K562 (cell line): ENCODE measurements at regions not wholly inside any gene's neighbourhood (a gene's known extent, or its start where the extent isn't known, plus 50 kb on each side); places are given as distances from the start of the nearest gene placed in this dataset.

Experiments used
- ATAC-seq: fragments of 200-7000 bp; cut with Tn5 transposase; 3 replicates; pipeline ENCODE4 v1.9.1; 2020; ENCODE audit warnings: moderate library complexity
- BruUV-seq: library from RNA; stranded (reverse); fragments of 400-500 nt; replicated peaks from 2 replicates; lab custom pipeline; 2021; lab: Mats Ljungman, UMichigan
- CTCF ChIA-PET: fragments of 300-600 bp; formaldehyde crosslinking; extraction: SDS; loops from one replicate; lab custom pipeline; 2021; ENCODE audit warnings: low intra/inter-chr PET ratio; lab: Yijun Ruan, JAX
- POLR2A ChIA-PET: fragments of 300-600, 350-650 bp; sonication (Branson Sonifier 250); formaldehyde crosslinking; extraction: SDS; loops from one replicate; lab custom pipeline; 2021; ENCODE audit warnings: antibody characterized with exemption, inconsistent platforms; lab: Yijun Ruan, JAX
- DNase-seq, 4 experiments: peaks; one replicate each; pipeline versions ENCODE4 v3.0.0 to v3.0.0-alpha.2; 2011 to 2018; ENCODE audit warnings: low spot score in 3 of 4, mixed read lengths in 3 of 4; ENCODE audit errors: extremely low read depth in 1 of 4
- FAIRE-seq: peaks from 2 replicates; lab custom pipeline; 2011; peaks lifted over from hg19 to GRCh38; lab: Jason Lieb, UNC
- H2AFZ ChIP-seq: 2 replicates; pipeline ENCODE4 v1.6.0; 2011; ENCODE audit warnings: low read depth, low read length, control low read depth, inconsistent platforms
- H3K27ac ChIP-seq: fragments of 200-600 bp; 3 replicates; pipeline ENCODE4 v1.8.0; 2011; ENCODE audit warnings: low read depth, mild to moderate bottlenecking, control low read depth, inconsistent platforms, low read length, moderate library complexity, mixed read lengths; ENCODE audit errors: extremely low read depth
- H3K27me3 ChIP-seq, 2 experiments: fragments of 300-600 bp in 1 of 2; 2 replicates in 1 of 2; 3 replicates in 1 of 2; pipeline versions ENCODE4 v1.6.0 to v1.8.0; 2011; ENCODE audit warnings: inconsistent platforms in 2 of 2, low read length in 2 of 2, mild to moderate bottlenecking in 1 of 2, mixed read lengths in 1 of 2, moderate library complexity in 1 of 2; ENCODE audit not compliant: control insufficient read depth in 2 of 2, insufficient read depth in 2 of 2
- H3K36me3 ChIP-seq: fragments of 300-600 bp; 3 replicates; pipeline ENCODE4 v1.8.0; 2011; ENCODE audit warnings: mild to moderate bottlenecking, low read length, inconsistent platforms; ENCODE audit not compliant: control insufficient read depth, insufficient read depth
- H3K4me1 ChIP-seq, 2 experiments: fragments of 200-600 bp in 1 of 2; replicated peaks in 1 of 2; 2 replicates in 1 of 2; 3 replicates in 1 of 2; pipeline versions ENCODE4 v1.5.1 to v1.8.0; 2011; ENCODE audit warnings: inconsistent platforms in 2 of 2, low read length in 2 of 2, mild to moderate bottlenecking in 1 of 2, mixed read lengths in 1 of 2, moderate library complexity in 1 of 2; ENCODE audit not compliant: control insufficient read depth in 2 of 2, insufficient read depth in 2 of 2
- H3K4me2 ChIP-seq: 2 replicates; pipeline ENCODE4 v1.6.1; 2011; ENCODE audit warnings: low read length, control low read depth, inconsistent platforms, mixed read lengths; ENCODE audit not compliant: insufficient read depth
- H3K4me3 ChIP-seq: fragments of 200-600 bp; sonication (generic), shearing (Covaris generic); 2 replicates; pipeline ENCODE4 v1.5.1; 2016; ENCODE audit warnings: control low read depth, inconsistent platforms
- H3K79me2 ChIP-seq: fragments of 200-600 bp; 3 replicates; pipeline ENCODE4 v1.8.0; 2011; ENCODE audit warnings: low read length, inconsistent platforms; ENCODE audit not compliant: control insufficient read depth, insufficient read depth
- H3K9ac ChIP-seq, 2 experiments: 2 replicates each; pipeline versions ENCODE4 v1.6.0 to v1.6.1; 2011; ENCODE audit warnings: low read depth in 2 of 2, low read length in 2 of 2, control low read depth in 1 of 2, inconsistent platforms in 1 of 2, mild to moderate bottlenecking in 1 of 2, mixed read lengths in 1 of 2; ENCODE audit not compliant: insufficient read depth in 1 of 2
- H3K9me1 ChIP-seq: one replicate; pipeline ENCODE4 v1.6.0; 2011; ENCODE audit warnings: inconsistent platforms, mild to moderate bottlenecking, low read length, moderate library complexity; ENCODE audit not compliant: control insufficient read depth, insufficient read depth
- H3K9me3 ChIP-seq: replicated peaks from 2 replicates; pipeline ENCODE4 v1.5.1; 2011; ENCODE audit warnings: low read depth, low read length, inconsistent platforms; ENCODE audit not compliant: control insufficient read depth, insufficient read depth
- H4K20me1 ChIP-seq: replicated peaks from 2 replicates; pipeline ENCODE4 v1.6.1; 2011; ENCODE audit warnings: low read length, inconsistent platforms, mixed read lengths; ENCODE audit not compliant: control insufficient read depth, insufficient read depth
- AFF4 ChIP-seq: sonication (generic); formaldehyde crosslinking; IDR thresholded peaks from 2 replicates; pipeline ENCODE4 v1.8.0; 2023; ENCODE audit warnings: mild to moderate bottlenecking, missing genetic modification reagents
- COPS2 ChIP-seq: fragments of 450-650 bp; conservative IDR thresholded peaks from 2 replicates; pipeline ENCODE4 v1.6.1; 2016; ENCODE audit warnings: mild to moderate bottlenecking, moderate library complexity
- CTBP1 ChIP-seq: fragments of 450-650 bp; IDR thresholded peaks from 2 replicates; pipeline ENCODE4 v1.6.1; 2016; ENCODE audit warnings: borderline replicate concordance
- EHMT2 ChIP-seq: fragments of 450-650 bp; IDR thresholded peaks from 2 replicates; pipeline ENCODE4 v1.6.1; 2018; ENCODE audit warnings: antibody characterized with exemption
- FIP1L1 ChIP-seq: fragments of 200-400 bp; formaldehyde crosslinking; IDR thresholded peaks from 2 replicates; pipeline ENCODE4 v1.6.1; 2018; ENCODE audit warnings: mild to moderate bottlenecking, low read depth, low read length; ENCODE audit not compliant: poor library complexity, severe bottlenecking
- IRF1 ChIP-seq: sonication (generic); formaldehyde crosslinking; IDR thresholded peaks from 2 replicates; pipeline ENCODE4 v1.8.0; 2022; ENCODE audit warnings: missing genetic modification reagents, mild to moderate bottlenecking, borderline replicate concordance
- JUND ChIP-seq, 2 experiments: IDR thresholded peaks; 2 replicates in 1 of 2; 3 replicates in 1 of 2; pipeline ENCODE4 v1.6.1; 2011; ENCODE audit warnings: borderline replicate concordance in 2 of 2, low read depth in 2 of 2, low read length in 2 of 2, improper control_type of control experiment in 1 of 2, missing biosample characterization in 1 of 2, missing genetic modification characterization in 1 of 2, missing genetic modification reagents in 1 of 2
- KDM1A ChIP-seq, 2 experiments: fragments of 450-650 bp; IDR thresholded peaks; 2 replicates each; pipeline ENCODE4 v1.6.1; 2016; ENCODE audit warnings: mild to moderate bottlenecking in 2 of 2
- LARP7 ChIP-seq: fragments of 450-650 bp; IDR thresholded peaks from 2 replicates; pipeline ENCODE4 v1.6.1; 2016
- MECOM ChIP-seq: fragments of 250-450 bp; sonication (Bioruptor Pico); IDR thresholded peaks from 2 replicates; pipeline ENCODE4 v1.8.0; 2022; ENCODE audit warnings: inconsistent platforms
- SIN3B ChIP-seq: fragments of 450-650 bp; IDR thresholded peaks from 2 replicates; pipeline ENCODE4 v1.6.1; 2017; ENCODE audit warnings: low read depth, mild to moderate bottlenecking, moderate library complexity
- TCF7L2 ChIP-seq: fragments of 150-350 bp; IDR thresholded peaks from 2 replicates; pipeline ENCODE4 v1.6.1; 2016; ENCODE audit warnings: low read depth, mild to moderate bottlenecking, low read length, moderate library complexity
- ZNF175 ChIP-seq: fragments of 200-800 bp; sonication (Bioruptor generic); IDR thresholded peaks from 2 replicates; pipeline ENCODE4 v1.6.1; 2016; ENCODE audit warnings: low read depth, mild to moderate bottlenecking, missing genetic modification characterization, missing compliant biosample characterization
- ZNF445 ChIP-seq: fragments of 250-450 bp; sonication (Bioruptor Pico); IDR thresholded peaks from 2 replicates; pipeline ENCODE4 v1.4.0; 2020; ENCODE audit warnings: low read depth, mild to moderate bottlenecking, moderate library complexity
- ZNF76 ChIP-seq: fragments of 250-450 bp; sonication (Bioruptor Pico); IDR thresholded peaks from 2 replicates; pipeline ENCODE4 v1.4.0; 2020; ENCODE audit warnings: mild to moderate bottlenecking, moderate library complexity, borderline replicate concordance
- WGBS: fragments of 100-300 bp; shearing (Covaris generic); methylation state at CpG from one replicate; pipeline ENCODE4 v1.1.6; 2016; ENCODE audit warnings: low coverage, mixed read lengths; ENCODE audit not compliant: insufficient coverage; ENCODE audit errors: missing lambda C conversion rate; 5-methylcytosine and 5-hydroxymethylcytosine counted together
- in situ Hi-C: fragments of 300-500 bp; cut with MboI; formaldehyde crosslinking; loops from 4 replicates; pipeline ENCODE4 v1.15.0; 2018; ENCODE audit warnings: inconsistent platforms, mixed read lengths
- intact Hi-C: fragments of 100-400 bp; cut with micrococcal nuclease; formaldehyde crosslinking; loops from 2 replicates; pipeline ENCODE4 v1.14.2; 2022
- TF ChIP-seq, protein P1 (sequence below): fragments of 250-450 bp; sonication (Bioruptor Pico); IDR thresholded peaks from 2 replicates; pipeline ENCODE4 v1.8.0; 2022; ENCODE audit warnings: inconsistent platforms, mild to moderate bottlenecking, moderate library complexity, borderline replicate concordance
- TF ChIP-seq, protein P2 (sequence below): sonication (generic); formaldehyde crosslinking; IDR thresholded peaks from 2 replicates; pipeline ENCODE4 v1.8.1; 2023; ENCODE audit warnings: mild to moderate bottlenecking, missing genetic modification reagents

DNA sequence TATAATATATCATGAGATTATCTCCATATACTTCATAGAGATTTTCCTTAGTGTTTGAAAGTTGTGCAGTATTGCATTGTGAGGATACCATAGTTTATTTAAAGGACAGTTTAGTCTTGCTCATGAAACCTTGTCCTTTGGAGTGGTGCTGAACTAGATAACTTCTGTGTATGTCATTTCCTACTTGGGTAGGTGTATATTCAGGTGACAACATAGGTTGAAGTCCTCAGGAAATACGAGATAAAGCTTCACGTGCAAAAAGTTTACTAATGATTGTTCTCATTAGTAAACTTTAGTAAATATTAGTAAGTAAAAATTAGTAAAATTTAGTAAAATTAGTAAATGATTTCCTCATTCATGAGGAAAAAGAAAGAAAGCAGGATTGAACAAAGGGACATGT is 521.3 kb upstream of the LRRC4C start:
- FAIRE-seq = no peak
- H4K20me1 ChIP-seq = no peaks in the 10 kb centered on the region
- no peak overlapping the region for H3K4me3 ChIP-seq
- BruUV-seq = no TSS peak
- no peaks in the 10 kb centered on the region for H3K27me3 ChIP-seq
- ATAC-seq = no peak
- H3K27ac ChIP-seq = no peak overlapping the region
- CTCF ChIA-PET = no interaction called here
- 0% methylated on average over 2 of the region's 2 CpGs for WGBS
- in situ Hi-C loops = no loop called here
- no peaks in the 10 kb centered on the region for H3K79me2 ChIP-seq
- no peaks in the 10 kb centered on the region for H3K4me1 ChIP-seq
- H3K4me2 ChIP-seq = no peak overlapping the region
- intact Hi-C loops = no loop called here
- no peak overlapping the region for H3K9ac ChIP-seq
- no peak for DNase-seq
- no peak for TF ChIP-seq AFF4 (CRISPR knock-in tag)
- TF ChIP-seq, protein P1, sequence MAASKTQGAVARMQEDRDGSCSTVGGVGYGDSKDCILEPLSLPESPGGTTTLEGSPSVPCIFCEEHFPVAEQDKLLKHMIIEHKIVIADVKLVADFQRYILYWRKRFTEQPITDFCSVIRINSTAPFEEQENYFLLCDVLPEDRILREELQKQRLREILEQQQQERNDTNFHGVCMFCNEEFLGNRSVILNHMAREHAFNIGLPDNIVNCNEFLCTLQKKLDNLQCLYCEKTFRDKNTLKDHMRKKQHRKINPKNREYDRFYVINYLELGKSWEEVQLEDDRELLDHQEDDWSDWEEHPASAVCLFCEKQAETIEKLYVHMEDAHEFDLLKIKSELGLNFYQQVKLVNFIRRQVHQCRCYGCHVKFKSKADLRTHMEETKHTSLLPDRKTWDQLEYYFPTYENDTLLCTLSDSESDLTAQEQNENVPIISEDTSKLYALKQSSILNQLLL (CRISPR knock-in tag) = no peak
- TF ChIP-seq FIP1L1 = no peak
- TF ChIP-seq EHMT2 = no peak
- no peak for TF ChIP-seq IRF1
- TF ChIP-seq LARP7 = no peak
- no peak for TF ChIP-seq TCF7L2
- TF ChIP-seq MECOM (CRISPR knock-in tag) = no peak
- TF ChIP-seq, protein P2, sequence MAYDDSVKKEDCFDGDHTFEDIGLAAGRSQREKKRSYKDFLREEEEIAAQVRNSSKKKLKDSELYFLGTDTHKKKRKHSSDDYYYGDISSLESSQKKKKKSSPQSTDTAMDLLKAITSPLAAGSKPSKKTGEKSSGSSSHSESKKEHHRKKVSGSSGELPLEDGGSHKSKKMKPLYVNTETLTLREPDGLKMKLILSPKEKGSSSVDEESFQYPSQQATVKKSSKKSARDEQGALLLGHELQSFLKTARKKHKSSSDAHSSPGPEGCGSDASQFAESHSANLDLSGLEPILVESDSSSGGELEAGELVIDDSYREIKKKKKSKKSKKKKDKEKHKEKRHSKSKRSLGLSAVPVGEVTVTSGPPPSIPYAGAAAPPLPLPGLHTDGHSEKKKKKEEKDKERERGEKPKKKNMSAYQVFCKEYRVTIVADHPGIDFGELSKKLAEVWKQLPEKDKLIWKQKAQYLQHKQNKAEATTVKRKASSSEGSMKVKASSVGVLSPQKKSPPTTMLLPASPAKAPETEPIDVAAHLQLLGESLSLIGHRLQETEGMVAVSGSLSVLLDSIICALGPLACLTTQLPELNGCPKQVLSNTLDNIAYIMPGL (CRISPR knock-in tag) = no peak
- TF ChIP-seq CTBP1 = no peak
- no peak for TF ChIP-seq KDM1A (IDR thresholded peaks at IDR 0.05)
- no peak for TF ChIP-seq ZNF445 (CRISPR knock-in tag)
- no peak for TF ChIP-seq ZNF76 (CRISPR knock-in tag)
- TF ChIP-seq ZNF175 = no peak
- no peak for TF ChIP-seq COPS2
- no peak for TF ChIP-seq JUND (IDR thresholded peaks at IDR 0.05; ENCODE audit: borderline replicate concordance, low read depth, low read length)
- no peak for TF ChIP-seq JUND (tag; IDR thresholded peaks at IDR 0.05; ENCODE audit: borderline replicate concordance, low read depth, low read length)
- no peak for TF ChIP-seq SIN3B
- TF ChIP-seq, all 486 proteins: peak for 0
- no peaks in the 10 kb centered on the region for H3K9me1 ChIP-seq
- H3K9me3 ChIP-seq = no peaks in the 10 kb centered on the region
- POLR2A ChIA-PET = no interaction called here
- H2AFZ ChIP-seq = no peak overlapping the region
- no peaks in the 10 kb centered on the region for H3K36me3 ChIP-seq
